Upper lobe of left lung (tissue), 4 donors: ENCODE measurements at regions not wholly inside any gene's neighbourhood (a gene's known extent, or its start where the extent isn't known, plus 50 kb on each side); places are given as distances from the start of the nearest gene placed in this dataset.

Experiments
- EP300 ChIP-seq, 4 donors: sonication (generic); formaldehyde crosslinking; IDR thresholded peaks; one replicate each; pipeline ENCODE4 v1.5.1; 2017; ENCODE audit warnings: antibody characterized with exemption in 4 of 4, control low read depth in 2 of 4
- POLR2A ChIP-seq, 4 donors: fragments of 450-650 bp; IDR thresholded peaks; one replicate each; pipeline ENCODE4 v1.5.1; 2016 to 2017; ENCODE audit warnings: antibody characterized with exemption in 4 of 4, mild to moderate bottlenecking in 2 of 4
- POLR2AphosphoS5 ChIP-seq, 2 donors: sonication (generic); formaldehyde crosslinking; IDR thresholded peaks; one replicate each; pipeline ENCODE4 v1.5.1; 2017; ENCODE audit warnings: antibody characterized with exemption in 2 of 2
- TF ChIP-seq, protein P1 (sequence below), 6 experiments: fragments of 450-650 bp in 4 of 6; fragments of 200-600 bp in 2 of 6; sonication (generic) in 2 of 6; IDR thresholded peaks; one replicate each; pipeline ENCODE4 v1.5.1; 2016 to 2019; ENCODE audit warnings: antibody characterized with exemption in 6 of 6

DNA sequence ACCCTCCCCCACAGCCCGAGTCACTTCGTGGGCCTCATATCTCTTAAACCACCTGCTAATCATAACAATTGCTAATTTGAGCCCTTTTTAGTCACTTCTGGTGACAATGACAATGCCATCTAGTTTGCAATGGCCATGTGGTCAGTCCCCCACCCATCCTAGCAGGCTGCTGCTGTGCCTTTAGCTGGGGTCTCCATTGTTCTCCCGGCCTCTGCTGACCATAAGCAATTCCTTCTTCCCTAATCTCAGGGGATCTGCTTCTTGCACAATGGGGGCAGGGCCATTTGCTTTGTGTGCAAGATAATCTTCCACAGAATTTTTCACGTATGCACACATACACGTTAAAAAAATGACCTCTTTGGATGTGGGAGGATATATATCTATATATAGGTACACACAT, 406.1 kb upstream of the ONECUT1 start:
- TF ChIP-seq, protein P1, sequence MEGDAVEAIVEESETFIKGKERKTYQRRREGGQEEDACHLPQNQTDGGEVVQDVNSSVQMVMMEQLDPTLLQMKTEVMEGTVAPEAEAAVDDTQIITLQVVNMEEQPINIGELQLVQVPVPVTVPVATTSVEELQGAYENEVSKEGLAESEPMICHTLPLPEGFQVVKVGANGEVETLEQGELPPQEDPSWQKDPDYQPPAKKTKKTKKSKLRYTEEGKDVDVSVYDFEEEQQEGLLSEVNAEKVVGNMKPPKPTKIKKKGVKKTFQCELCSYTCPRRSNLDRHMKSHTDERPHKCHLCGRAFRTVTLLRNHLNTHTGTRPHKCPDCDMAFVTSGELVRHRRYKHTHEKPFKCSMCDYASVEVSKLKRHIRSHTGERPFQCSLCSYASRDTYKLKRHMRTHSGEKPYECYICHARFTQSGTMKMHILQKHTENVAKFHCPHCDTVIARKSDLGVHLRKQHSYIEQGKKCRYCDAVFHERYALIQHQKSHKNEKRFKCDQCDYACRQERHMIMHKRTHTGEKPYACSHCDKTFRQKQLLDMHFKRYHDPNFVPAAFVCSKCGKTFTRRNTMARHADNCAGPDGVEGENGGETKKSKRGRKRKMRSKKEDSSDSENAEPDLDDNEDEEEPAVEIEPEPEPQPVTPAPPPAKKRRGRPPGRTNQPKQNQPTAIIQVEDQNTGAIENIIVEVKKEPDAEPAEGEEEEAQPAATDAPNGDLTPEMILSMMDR (IDR thresholded peaks at IDR 0.05) = no peak
- TF ChIP-seq POLR2AphosphoS5 (IDR thresholded peaks at IDR 0.05) (no peak), POLR2A (IDR thresholded peaks at IDR 0.05) (no peak), EP300 (IDR thresholded peaks at IDR 0.05) (no peak)
